ENCODE measurements at regions not wholly inside any gene's neighbourhood (a gene's known extent, or its start where the extent isn't known, plus 50 kb on each side); places are given as distances from the start of the nearest gene placed in this dataset.

- TF ChIP-seq ZBTB11 (CRISPR knock-in tag; IDR thresholded peaks at IDR 0.05) (no peak), BCL11A (IDR thresholded peaks at IDR 0.05; ENCODE audit: low read depth, low read length) (no peak)
Measured at GRCh38 chr6:82744286-82745015, 321.2 kb downstream of the UBE3D start (continued).

- TF ChIP-seq SMAD1 (IDR thresholded peaks at IDR 0.05; ENCODE audit: low read depth, partially characterized antibody) (no peak), BACH1 (IDR thresholded peaks at IDR 0.05; ENCODE audit: borderline replicate concordance) (no peak), SUZ12 (IDR thresholded peaks at IDR 0.05; ENCODE audit: unreplicated experiment) (no peak), NR2C2 (IDR thresholded peaks at IDR 0.05; ENCODE audit: borderline replicate concordance, control insufficient read depth, insufficient read length, low read depth) (no peak), SP1 (IDR thresholded peaks at IDR 0.05; ENCODE audit: low read depth, low read length) (no peak), YY1 (IDR thresholded peaks at IDR 0.05; ENCODE audit: low read depth, low read length) (no peak), SUPT20H (IDR thresholded peaks at IDR 0.05; ENCODE audit: borderline replicate concordance, control insufficient read depth, low read depth, low read length) (no peak), KAT2A (conservative IDR thresholded peaks at IDR 0.05; ENCODE audit: control insufficient read depth, low read depth, low read length) (no peak), NFXL1 (IDR thresholded peaks at IDR 0.05; ENCODE audit: borderline replicate concordance) (no peak)
- Histone ChIP-seq H3K4me2 (ENCODE audit: control insufficient read depth, insufficient read depth) (no peak overlapping the region), H4K20me1 (ENCODE audit: control insufficient read depth, insufficient read depth) (no peaks in the 10 kb centered on the region; the same call in 1 of the 2 replicates), H2AFZ (ENCODE audit: control insufficient read depth, low read depth, low read length) (no peak overlapping the region), H3K27ac (ENCODE audit: control insufficient read depth, insufficient read depth) (no peak overlapping the region), H3K4me1 (ENCODE audit: control insufficient read depth, insufficient read depth, low read length) (no peaks in the 10 kb centered on the region), H3K9ac (ENCODE audit: control insufficient read depth, insufficient read depth, low read length) (no peak overlapping the region), H3K9me3 (replicated peaks; ENCODE audit: control insufficient read depth, insufficient read depth, low read length) (no peaks in the 10 kb centered on the region), H3K27me3 (replicated peaks in 1 of 2; ENCODE audit: control insufficient read depth in 2 of 2, insufficient read depth in 2 of 2, low read length in 1 of 2) (no peaks in the 10 kb centered on the region), H3K36me3 (ENCODE audit: control insufficient read depth in 2 of 2, insufficient read depth in 2 of 2, low read length in 1 of 2) (no peaks in the 10 kb centered on the region), H3K4me3 (no peak overlapping the region), H3K79me2 (ENCODE audit: control insufficient read depth, insufficient read depth, low read length) (no peaks in the 10 kb centered on the region)
- no peak for FAIRE-seq
- DNase-seq (ENCODE audit: low read depth, low spot score): no peak
- intact Hi-C loops (cut with micrococcal nuclease; ENCODE audit: unreplicated experiment): no loop called here
- in situ Hi-C loops (cut with MboI): no loop called here
- 5% methylated on average over 4 of the region's 4 CpGs for WGBS (ENCODE audit: insufficient coverage, insufficient replicate concordance, low lambda C conversion rate, missing lambda C conversion rate)
- ChIA-PET SMC1A (ENCODE audit: uncharacterized antibody, unreplicated experiment) (interaction anchor here (0.6 kb wide), 1 partner anchor 38 kb away, joined by 3 read pairs; no protein-coding TSS in a partner anchor), POLR2A (no interaction called here), CTCF (no interaction called here), RAD21 (ENCODE audit: unreplicated experiment) (no interaction called here)
- ATAC-seq: no peak
- no TSS peak for BruUV-seq (replicated peaks)
Measured at GRCh38 chr6:82750556-82750955, 315.1 kb downstream of the UBE3D start.
